Retina (tissue), 1 donor: ENCODE measurements at regions not wholly inside any gene's neighbourhood (a gene's known extent, or its start where the extent isn't known, plus 50 kb on each side); places are given as distances from the start of the nearest gene placed in this dataset.

Source experiments
- DNase-seq: peaks from one replicate; pipeline ENCODE4 v3.0.0-alpha.2; 2016

DNA sequence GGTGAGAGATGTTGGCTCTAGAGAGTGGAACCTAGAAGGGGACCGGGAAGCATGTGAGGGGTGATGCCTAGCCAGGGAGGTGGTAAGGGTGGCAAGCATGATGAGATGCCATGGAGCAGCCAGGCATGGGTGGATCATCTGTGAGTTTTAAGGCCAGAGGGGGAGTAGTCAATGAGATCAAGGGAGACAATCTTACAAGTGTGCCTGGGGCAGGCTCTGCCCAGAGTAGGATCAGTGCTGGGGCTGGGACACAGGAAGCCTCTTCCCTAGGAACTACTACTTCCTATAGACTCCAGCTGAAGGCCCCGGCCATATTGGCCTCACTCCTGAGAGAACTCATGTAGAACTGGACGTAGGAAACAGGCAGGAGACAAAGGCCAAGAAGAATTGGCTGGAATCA lies 192.4 kb upstream of the CSF3R start:
- DNase-seq: no peak

GRCh38 chr1:36673202-36673601 lies 190.5 kb upstream of the CSF3R start:
- peak; percentile 73 for DNase-seq

GRCh38 chr1:36669262-36669661 lies 186.5 kb upstream of the CSF3R start:
- DNase-seq: peak; percentile 65

DNA sequence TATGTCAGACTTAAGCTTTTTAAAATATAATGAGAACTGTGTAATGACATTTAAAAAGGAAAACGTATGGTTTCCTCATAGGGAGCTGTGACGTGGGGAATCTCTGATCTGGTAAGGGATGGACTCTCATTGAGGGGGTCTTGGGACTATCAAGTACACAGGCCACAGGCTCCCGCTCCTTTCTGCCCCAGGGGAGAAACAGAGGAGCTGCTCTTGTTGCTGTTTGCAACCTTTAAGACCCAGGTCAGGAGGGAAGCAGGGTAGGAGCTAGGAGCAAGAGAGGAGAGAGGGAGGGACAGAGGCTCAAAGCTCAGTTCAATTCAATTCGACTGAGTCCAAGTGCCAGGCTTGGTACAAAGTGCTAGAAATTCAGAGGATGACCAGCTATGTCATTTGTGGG lies 185.1 kb upstream of the CSF3R start:
- DNase-seq: no peak

DNA sequence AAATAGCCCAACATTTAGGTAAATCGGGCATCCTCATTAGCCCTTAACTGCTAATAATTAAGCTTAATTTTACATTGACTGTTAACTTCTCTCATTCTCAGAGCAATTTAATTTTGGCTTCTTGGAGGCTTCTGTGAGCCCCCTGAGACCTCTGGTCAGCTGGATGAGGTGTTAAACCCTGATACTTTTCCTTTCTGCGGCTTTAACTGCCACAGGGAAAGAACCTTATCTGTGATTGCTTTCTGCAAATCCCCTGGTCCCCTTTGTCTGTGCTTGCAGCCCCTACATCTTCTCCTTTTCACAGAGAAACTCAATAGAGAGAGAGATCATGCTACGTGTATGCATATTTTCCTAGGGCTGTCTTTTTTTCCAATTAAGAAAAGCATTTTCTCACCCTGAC lies 184.5 kb upstream of the CSF3R start:
- DNase-seq: no peak

DNA sequence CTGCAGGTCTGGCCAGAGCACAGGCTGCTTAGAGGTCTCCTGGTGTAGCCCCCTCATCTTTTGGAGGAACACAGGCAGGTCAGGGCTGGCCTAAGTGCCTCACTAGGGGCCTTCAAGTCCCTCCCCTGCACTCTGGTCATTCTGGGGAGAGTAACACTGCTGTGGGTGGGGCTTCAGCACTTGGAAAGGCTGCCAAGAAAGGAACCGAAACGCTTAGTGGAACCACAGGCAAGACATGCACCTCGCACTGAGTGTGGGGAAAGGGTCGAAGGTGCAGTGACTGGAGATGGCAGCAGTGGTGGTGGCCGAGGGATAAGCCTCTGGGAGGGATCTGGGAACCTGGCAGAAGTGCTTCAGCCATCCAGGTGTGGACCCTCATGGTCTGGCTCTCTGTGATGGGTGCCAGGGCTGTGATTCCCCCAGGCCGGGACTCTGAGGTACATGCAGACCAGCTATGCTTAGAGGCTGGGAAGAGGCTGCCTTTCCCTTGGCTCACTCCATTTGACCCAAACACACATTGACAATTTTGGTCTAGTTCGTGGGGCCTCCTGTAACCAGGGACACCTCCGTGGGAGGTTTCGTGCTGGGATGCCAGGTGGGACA lies 182.9 kb upstream of the CSF3R start:
- no peak for DNase-seq

DNA sequence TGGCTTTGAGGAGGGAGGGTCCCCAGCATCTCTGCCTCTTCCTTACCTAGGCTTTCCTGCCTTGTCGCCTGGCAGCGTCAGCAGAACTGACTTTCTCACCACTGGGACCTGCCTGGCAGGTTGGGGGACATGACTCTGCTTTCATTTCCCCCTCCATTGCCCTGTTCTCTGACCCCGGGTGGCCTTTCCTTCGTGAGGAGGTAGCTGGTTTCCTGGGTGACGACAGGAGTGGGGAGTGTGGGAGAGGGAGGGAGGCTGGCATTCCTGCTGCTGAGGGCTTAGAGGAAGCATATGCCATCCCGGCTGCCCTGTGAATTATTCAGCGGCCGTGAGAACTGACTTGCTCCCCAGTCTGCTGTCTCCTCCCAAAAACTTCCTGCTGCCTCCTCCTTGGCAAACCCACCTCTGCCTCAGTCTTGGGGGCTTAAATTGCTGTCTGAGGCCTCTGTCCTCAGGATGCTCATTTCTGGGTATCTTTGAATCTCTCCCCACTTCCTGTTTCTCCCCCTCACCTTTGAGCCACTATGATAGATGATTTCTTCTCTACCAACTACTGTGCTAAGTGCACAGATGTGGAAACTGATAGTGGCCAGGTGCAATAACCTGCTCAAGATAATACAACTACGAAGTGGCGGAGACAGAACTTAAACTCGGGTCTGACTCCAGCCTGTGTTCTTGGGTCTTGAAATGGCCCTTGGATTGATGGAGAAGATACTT lies 182.0 kb upstream of the CSF3R start:
- DNase-seq: no peak

- no peak for DNase-seq
These were observed 181.2 kb upstream of the CSF3R start for GRCh38 chr1:36663772-36664430.

- DNase-seq: no peak
These were observed 176.1 kb upstream of the CSF3R start for GRCh38 chr1:36658838-36659237.

- no peak for DNase-seq
These were observed 175.1 kb upstream of the CSF3R start for GRCh38 chr1:36657826-36658225.

GRCh38 chr1:36656838-36657237 lies 174.1 kb upstream of the CSF3R start:
- no peak for DNase-seq

- DNase-seq: no peak
These were observed 173.6 kb upstream of the CSF3R start for GRCh38 chr1:36656271-36656670.

DNA sequence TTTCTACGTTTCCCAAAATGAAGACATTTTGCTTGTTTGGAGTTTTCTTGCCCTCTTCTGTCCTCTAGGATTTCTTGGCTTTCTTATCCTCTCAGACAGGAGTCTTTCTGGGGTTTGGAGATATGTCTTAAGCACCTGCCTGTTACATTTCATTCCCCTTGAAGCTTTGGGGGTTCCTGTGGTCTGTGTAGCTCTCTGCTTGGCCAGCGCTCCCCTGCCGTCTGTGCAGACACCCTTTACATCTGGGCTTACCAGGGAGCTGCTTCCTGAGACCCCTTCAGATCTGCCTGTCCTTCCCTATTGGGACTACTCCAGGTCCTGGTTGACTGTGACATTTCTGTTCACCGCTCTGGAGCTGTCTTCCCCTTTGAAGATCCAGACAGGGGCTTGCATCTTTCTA lies 171.9 kb upstream of the CSF3R start:
- DNase-seq: no peak

DNA sequence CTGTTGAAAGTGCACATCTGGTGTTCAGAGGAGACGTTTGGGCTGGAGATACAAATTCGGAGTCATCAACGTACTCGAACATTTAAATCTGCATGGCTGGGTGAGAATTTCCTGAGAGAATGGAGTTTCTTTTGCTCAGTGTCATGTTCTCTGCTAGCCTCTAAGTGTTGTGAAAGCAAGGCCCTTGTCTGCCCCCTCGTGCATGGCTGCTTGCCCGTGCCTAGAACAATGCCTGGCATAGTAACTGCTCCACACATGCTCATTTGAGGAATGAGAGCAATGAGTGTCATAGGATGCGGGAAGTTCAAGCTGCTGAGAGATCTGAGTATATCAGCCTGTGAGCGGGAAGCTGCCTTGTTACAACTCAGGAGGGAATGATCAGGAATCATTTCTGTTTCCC lies 171.1 kb upstream of the CSF3R start:
- no peak for DNase-seq

GRCh38 chr1:36652586-36652985 lies 169.9 kb upstream of the CSF3R start:
- DNase-seq: no peak

GRCh38 chr1:36652011-36652410 lies 169.3 kb upstream of the CSF3R start:
- no peak for DNase-seq

GRCh38 chr1:36651176-36651910 lies 168.6 kb upstream of the CSF3R start:
- DNase-seq: no peak

DNA sequence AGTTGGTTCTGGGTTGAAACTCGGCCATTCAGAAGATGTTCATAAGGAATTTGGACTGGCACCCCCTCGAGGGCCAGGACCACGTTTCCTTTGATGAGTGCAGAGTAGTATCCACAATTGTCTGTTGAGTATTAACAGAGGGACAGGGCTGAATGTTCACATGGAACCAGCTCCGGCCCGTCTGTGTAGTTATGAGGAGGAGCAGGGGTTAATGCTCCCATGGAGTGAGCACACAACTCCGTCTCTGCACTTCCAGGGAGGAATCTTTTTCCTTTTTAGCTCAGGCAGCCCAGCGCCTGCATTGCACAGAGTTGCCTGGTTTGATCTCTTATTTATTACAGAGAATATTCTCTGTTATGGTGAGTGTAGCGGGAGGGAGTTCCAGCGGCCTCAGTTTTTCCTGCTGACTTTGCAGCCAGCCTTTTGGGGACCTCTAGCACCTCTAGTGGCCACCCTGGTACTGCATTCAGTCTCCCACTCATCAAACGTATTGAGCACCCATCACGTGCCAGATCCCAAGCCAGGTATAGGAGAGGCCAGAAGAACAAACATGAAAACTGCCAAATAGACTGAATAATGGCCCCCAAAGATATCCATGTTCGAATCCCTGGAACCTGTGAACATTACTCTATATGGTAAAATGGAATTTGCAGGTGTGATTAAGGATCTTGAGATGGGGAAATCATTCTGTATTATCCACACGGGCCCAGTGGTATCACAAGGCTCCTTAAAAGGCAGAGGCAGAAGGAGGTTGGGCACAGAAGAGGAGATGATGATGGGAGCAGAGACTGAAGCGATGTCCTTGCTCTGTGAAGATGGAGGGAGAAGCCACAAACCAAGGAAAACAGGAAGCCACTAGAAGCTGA lies 167.7 kb upstream of the CSF3R start:
- peak; percentile 80 for DNase-seq

GRCh38 chr1:36645867-36646266 lies 163.2 kb upstream of the CSF3R start:
- DNase-seq: peak; percentile 90

GRCh38 chr1:36644556-36644955 lies 161.8 kb upstream of the CSF3R start:
- DNase-seq: no peak

- peak; percentile 45 for DNase-seq
These were observed 160.9 kb upstream of the CSF3R start for GRCh38 chr1:36643371-36644270.

DNA sequence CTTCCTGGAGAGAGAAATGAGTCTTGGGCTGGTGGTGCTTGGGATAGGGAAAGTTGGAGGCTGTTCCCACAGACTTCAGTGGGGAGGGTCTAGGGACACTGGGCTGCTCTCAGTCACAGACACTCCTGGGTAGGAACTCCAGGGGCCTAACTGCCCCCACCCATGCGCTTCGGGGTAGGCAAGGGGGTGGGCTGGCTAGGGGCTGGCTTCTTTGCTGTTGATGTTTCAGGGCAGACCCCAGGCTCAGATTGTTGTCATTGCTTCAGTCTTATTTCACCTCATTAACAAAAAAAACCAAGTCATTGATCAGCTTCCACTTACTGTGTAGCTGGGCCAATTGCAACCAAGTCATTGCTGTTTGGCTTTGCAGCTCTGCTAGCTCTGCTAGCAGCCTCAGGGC lies 160.1 kb upstream of the CSF3R start:
- no peak for DNase-seq
